NOMO-1 treated with dmso at 0.1 percent for 144 hours (cell line): ENCODE measurements at regions not wholly inside any gene's neighbourhood (a gene's known extent, or its start where the extent isn't known, plus 50 kb on each side); places are given as distances from the start of the nearest gene placed in this dataset.
A peak's percentile ranks its signal among the peaks of the same experiment; 100 is the strongest.

Source experiments
- DNase-seq: peaks from one replicate; lab custom pipeline; 2025; ENCODE audit not compliant: unreplicated experiment; lab: John Stamatoyannopoulos, UW

- DNase-seq, result no peak
Measured at GRCh38 chr14:76599559-76600287, 161.5 kb upstream of the VASH1 start.

DNA sequence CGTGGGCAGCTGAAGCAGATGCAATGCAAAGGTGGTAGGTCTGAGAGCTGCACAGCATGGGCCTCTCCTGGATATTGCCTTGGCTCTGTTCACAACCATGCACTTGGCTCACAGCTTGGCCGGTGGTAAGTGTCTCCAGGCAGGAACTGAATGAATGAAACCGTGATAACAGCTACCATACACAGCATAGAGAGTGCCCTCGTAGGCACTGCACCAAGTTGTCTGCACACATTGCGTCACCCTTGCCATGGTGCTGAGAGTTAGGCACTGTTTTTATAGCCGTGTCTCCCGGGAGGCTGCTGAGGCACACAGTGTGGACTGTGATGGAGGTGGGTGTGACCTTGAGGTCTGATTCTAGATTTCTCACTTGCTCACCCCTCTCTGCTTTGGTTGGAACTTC lies 157.6 kb upstream of the VASH1 start:
- no peak for DNase-seq

- no peak for DNase-seq
Measured at GRCh38 chr14:76607510-76607909, 153.8 kb upstream of the VASH1 start.

GRCh38 chr14:76612654-76613053 lies 148.6 kb upstream of the VASH1 start:
- no peak for DNase-seq

DNA sequence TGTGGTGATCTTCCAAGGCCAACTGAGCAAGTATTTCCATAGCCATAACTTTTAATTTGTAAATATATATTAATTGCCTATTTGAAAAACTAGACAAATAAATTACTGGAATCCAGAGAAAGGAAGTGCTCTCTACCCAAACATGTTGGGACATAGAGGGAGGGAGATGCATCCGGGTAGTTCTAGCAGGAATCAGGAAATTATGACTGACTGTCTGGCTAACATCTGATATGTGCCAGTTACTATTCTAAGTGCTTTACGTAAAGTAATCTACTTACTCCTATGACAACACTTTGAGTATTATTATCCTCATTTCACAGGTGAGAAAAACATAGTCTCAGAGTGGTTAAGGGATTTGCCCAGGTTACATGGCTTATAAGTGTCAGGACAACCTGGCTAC lies 147.7 kb upstream of the VASH1 start:
- no peak for DNase-seq

DNA sequence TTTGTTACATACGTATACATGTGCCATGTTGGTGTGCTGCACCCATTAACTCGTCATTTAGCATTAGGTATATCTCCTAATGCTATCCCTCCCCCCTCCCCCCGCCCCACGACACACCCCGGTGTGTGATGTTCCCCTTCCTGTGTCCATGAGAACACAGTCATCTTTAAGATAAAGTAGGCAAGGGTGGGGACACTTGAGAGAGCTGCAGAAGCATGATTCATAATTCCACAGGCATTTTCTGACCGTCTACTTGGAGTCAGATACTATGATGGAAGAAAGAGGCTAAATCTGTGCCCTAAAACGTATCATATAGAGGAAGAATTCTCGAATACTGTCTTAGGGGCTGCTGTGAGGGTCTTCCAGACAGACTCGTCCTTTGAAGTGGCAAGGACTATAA lies 145.9 kb upstream of the VASH1 start:
- DNase-seq, result no peak

GRCh38 chr14:76617440-76617839 lies 143.8 kb upstream of the VASH1 start:
- no peak for DNase-seq

DNA sequence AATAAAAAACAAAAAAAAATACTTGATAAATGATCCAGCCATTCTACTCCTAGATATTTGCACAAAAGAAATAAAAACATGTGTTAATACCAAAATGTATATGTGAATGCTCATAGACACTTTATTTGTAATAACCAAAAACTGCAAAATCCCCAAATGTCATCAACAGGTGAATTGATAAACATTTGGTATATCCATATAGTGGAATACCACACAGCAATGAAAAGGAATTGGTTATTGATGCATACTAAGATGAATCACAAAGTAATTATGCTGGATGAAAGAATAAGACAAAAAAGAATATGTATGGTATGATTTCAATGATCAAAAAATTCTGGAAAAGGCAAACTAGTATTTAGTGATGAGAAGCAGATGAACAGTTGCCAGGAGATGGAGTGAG lies 124.7 kb upstream of the VASH1 start:
- no peak for DNase-seq

GRCh38 chr14:76638841-76639240 lies 122.4 kb upstream of the VASH1 start:
- no peak for DNase-seq

- DNase-seq, result no peak
Measured at GRCh38 chr14:76639606-76640229, 121.5 kb upstream of the VASH1 start.

DNA sequence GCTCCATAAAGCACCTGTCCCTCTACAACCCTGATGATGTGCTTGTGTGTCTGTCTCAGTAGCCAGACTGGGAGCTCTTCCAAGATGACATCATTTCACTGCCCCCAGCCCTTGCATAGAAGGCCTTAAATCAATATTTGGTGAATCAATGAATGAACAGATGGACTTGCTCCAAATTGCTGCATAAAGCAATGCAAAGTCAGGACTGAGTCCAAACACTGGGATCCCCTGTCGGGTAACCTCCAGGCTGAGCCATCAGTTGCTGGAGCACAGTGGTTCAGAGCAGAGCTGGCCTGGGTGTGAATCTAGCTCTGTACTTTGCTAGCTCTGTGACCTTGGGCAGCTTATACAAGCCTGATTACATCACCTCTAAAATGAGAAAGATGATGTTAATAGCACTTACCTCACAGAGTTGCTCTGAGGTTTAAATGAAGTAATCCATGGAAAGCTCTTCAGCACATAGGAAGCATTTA lies 120.3 kb upstream of the VASH1 start:
- DNase-seq, result no peak

GRCh38 chr14:76641541-76641940 lies 119.7 kb upstream of the VASH1 start:
- no peak for DNase-seq

DNA sequence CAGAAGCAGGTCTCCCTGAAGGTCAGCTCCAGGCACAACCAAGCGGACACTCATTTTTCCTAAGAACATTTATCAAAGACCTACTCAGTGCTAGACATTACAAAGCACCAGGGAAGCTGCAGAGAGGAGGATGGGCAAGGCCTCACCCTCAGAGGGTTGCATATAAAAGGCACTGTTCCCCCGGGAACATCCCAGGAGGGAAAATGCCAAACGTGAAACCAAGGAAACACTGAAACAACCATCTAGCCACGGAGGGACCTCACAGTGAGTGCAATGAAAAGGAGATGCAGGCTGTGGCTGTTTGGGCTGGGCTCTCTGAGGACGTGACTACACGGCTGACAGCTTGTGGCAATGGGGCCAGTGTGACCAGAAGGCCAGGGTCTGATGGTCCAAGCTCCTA lies 117.4 kb upstream of the VASH1 start:
- DNase-seq, result no peak

- DNase-seq, result no peak
Measured at GRCh38 chr14:76644855-76645518, 116.3 kb upstream of the VASH1 start.

GRCh38 chr14:76647697-76648298 lies 113.5 kb upstream of the VASH1 start:
- peak; percentile 4 for DNase-seq

GRCh38 chr14:76651410-76652055 lies 109.7 kb upstream of the VASH1 start:
- DNase-seq, result no peak

DNA sequence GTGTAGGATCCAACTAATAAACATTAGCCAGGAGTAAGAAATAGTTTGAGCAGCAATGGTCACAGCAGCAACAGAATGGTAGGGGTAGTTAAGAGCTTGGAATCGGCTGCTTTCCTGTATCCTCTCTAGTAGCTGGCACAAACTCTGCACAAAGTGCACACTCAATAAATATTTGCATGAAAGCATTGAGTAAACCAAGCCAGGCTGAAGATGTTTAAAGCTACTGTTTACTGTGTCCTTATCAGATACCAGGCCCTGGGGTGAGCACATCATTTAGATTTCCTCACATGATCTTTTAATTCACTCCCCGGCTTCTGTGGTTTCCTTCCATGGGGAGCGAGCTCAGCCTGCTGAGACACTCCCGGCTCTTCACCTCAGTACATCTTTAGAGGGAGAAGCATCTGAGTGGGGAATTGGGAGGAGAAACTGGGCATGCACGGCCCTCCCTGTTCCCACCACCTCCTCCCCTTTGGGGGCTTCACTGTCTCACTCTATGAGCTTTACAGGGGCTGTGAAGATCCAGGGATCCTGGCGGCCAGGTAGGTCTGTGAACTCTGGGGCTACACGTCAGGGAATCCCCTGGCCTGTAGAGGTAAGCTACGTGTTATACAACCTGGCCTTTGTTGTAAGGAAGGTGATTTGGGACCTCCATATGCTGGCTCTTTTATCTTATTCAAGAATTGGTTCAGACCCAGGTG lies 107.2 kb upstream of the VASH1 start:
- DNase-seq, result no peak

GRCh38 chr14:76654573-76655108 lies 106.6 kb upstream of the VASH1 start:
- no peak for DNase-seq

DNA sequence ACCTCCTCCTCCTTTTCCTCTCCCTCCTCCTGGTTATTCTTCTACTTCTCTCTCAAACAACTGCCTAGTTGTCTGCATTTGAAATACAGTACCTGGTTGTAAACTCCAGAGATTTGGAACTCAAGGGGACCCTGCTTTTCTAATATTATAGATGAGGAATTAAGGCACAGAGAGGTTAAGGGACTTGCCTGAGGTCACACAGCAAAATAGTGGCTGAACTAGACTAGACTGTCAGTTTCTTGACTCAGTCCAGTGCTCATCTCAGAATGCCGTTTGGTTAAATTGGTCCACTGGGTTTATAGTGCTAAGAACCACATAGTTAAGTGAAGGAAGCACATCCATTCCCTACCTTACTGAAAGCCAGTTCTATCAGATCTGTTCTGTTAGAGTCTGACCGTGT lies 105.9 kb upstream of the VASH1 start:
- no peak for DNase-seq

- no peak for DNase-seq
Measured at GRCh38 chr14:76656592-76656991, 104.7 kb upstream of the VASH1 start.
